Karpas-422 (cell line): ENCODE measurements at regions not wholly inside any gene's neighbourhood (a gene's known extent, or its start where the extent isn't known, plus 50 kb on each side); places are given as distances from the start of the nearest gene placed in this dataset.

Experiments
- DNase-seq: peaks from one replicate; pipeline ENCODE4 v3.0.0-alpha.2; 2015
- H2AFZ ChIP-seq: fragments of 200-600 bp; sonication (generic); 2 replicates; pipeline ENCODE4 v1.6.1; 2014; ENCODE audit warnings: antibody characterized with exemption, low read length, mixed read lengths
- H3K27ac ChIP-seq: fragments of 200-600 bp; sonication (generic); 2 replicates; pipeline ENCODE4 v1.5.1; 2014; ENCODE audit warnings: mild to moderate bottlenecking, low read length, moderate library complexity
- H3K27me3 ChIP-seq: fragments of 200-600 bp; sonication (generic); 2 replicates; pipeline ENCODE4 v1.6.1; 2014; ENCODE audit warnings: low read length, mixed read lengths
- H3K36me3 ChIP-seq: fragments of 200-600 bp; sonication (generic); 2 replicates; pipeline ENCODE4 v1.6.1; 2014; ENCODE audit warnings: low read length, mixed read lengths; ENCODE audit not compliant: insufficient read depth
- H3K4me1 ChIP-seq: fragments of 200-600 bp; sonication (generic); 2 replicates; pipeline ENCODE4 v1.6.1; 2014; ENCODE audit warnings: mild to moderate bottlenecking, low read length, mixed read lengths
- H3K4me2 ChIP-seq: fragments of 200-600 bp; sonication (generic); 2 replicates; pipeline ENCODE4 v1.6.1; 2014; ENCODE audit warnings: low read length, low read depth, mild to moderate bottlenecking; ENCODE audit not compliant: poor library complexity, severe bottlenecking
- H3K4me3 ChIP-seq: fragments of 200-600 bp; sonication (generic); 2 replicates; pipeline ENCODE4 v1.5.1; 2014; ENCODE audit warnings: mild to moderate bottlenecking, antibody characterized with exemption, low read length, mixed read lengths
- H3K79me2 ChIP-seq: fragments of 200-600 bp; sonication (generic); 2 replicates; pipeline ENCODE4 v1.6.1; 2014; ENCODE audit warnings: mild to moderate bottlenecking, low read length, mixed read lengths
- H3K9ac ChIP-seq: fragments of 200-600 bp; sonication (generic); 2 replicates; pipeline ENCODE4 v1.6.0; 2014; ENCODE audit warnings: low read length
- H3K9me2 ChIP-seq: fragments of 200-600 bp; sonication (generic), shearing (Covaris generic); replicated peaks from 2 replicates; pipeline ENCODE4 v1.6.0; 2014; ENCODE audit warnings: mild to moderate bottlenecking, low read length, moderate library complexity; ENCODE audit not compliant: insufficient read depth
- H3K9me3 ChIP-seq: fragments of 300-700, 200-600 bp; sonication (generic); 2 replicates; pipeline ENCODE4 v1.6.1; 2014; ENCODE audit warnings: low read length, mixed read lengths
- H4K20me1 ChIP-seq: fragments of 200-600 bp; sonication (generic); 2 replicates; pipeline ENCODE4 v1.6.1; 2014; ENCODE audit warnings: mild to moderate bottlenecking, antibody characterized with exemption, low read length, low read depth; ENCODE audit not compliant: insufficient read depth

DNA sequence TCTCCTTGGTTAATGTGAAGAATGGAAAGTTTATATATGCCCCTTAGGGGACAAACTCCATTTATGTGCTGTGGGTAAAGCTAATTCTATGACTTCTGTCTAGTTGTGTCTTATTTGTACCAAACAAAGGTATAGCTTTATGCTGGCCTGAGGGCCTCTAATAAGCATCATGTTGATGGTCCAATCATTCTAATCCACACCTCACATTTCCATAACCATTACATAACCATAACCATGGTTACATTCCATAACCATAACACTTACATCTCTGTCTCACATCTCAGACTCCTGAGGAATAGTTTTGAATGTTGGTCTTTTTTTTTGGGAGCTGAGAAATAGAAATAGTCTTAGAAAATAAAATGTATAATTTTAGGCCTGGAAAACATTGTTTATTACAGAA is 1097.1 kb downstream of the FLRT2 start:
- no peak overlapping the region for H3K27ac ChIP-seq
- H3K9ac ChIP-seq: no peak overlapping the region
- H3K9me3 ChIP-seq: peaks cover 4% of the 10 kb centered on the region; the same call in 1 of the 2 replicates
- no peaks in the 10 kb centered on the region for H4K20me1 ChIP-seq
- no peaks in the 10 kb centered on the region for H3K79me2 ChIP-seq
- H3K4me2 ChIP-seq: no peak overlapping the region
- no peak overlapping the region for H2AFZ ChIP-seq
- H3K9me2 ChIP-seq: peaks cover 3% of the 10 kb centered on the region; the same call in 1 of the 2 replicates
- no peak for DNase-seq
- no peaks in the 10 kb centered on the region for H3K36me3 ChIP-seq
- no peaks in the 10 kb centered on the region for H3K4me1 ChIP-seq
- no peaks in the 10 kb centered on the region for H3K27me3 ChIP-seq
- H3K4me3 ChIP-seq: no peak overlapping the region

DNA sequence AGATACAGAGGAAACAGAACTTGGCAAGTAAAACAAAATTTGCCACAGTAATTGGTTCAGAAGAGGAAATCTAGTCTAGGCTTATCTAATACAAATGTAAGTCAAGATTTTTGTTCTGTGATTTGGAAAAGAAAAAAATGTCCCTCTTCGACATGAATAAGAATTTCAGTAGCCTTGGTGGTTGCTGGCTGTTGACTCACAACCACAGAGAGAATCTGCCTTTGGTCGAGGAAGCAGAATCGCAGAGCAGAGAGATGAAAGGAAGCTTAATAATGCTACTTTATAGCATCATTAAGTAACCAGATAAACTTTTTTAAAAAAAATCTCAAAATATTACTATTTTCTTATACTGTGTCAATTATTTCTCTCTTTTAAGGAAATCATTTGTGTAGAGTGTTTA is 1096.6 kb downstream of the FLRT2 start:
- H3K4me1 ChIP-seq: no peaks in the 10 kb centered on the region

DNA sequence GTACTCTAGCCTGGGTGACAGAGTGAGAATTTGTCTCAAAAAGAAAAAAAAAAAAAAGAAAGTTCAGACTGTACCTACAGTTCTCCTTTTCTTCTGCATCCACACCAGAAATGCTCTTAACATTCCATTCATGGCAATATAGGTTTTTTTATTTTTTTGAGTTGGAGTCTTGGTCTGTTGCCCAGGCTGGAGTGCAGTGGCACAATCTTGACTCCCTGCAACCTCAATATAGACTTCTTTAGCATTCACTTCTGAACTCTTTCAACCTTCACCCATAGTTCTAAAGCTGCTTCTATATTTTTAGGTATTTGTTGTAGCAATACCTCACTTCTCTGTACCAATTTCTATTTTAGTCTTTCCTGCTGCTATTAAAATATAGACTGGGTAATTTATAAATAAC is 1095.7 kb downstream of the FLRT2 start:
- Histone ChIP-seq H3K27me3 (no peaks in the 10 kb centered on the region), H3K4me1 (no peaks in the 10 kb centered on the region), H4K20me1 (no peaks in the 10 kb centered on the region), H3K9me3 (peaks cover 2% of the 10 kb centered on the region; the same call in 1 of the 2 replicates), H3K9me2 (0 out of 2 replicates have a peak, but pooled peaks cover 3% of the 10 kb centered on the region), H3K4me2 (no peak overlapping the region), H3K27ac (no peak overlapping the region), H3K4me3 (no peak overlapping the region), H3K9ac (no peak overlapping the region), H2AFZ (no peak overlapping the region), H3K36me3 (no peaks in the 10 kb centered on the region), H3K79me2 (no peaks in the 10 kb centered on the region)
- DNase-seq: no peak

More for the DNA sequence above, 1096.6 kb downstream of the FLRT2 start:
- Histone ChIP-seq H3K9ac (no peak overlapping the region), H3K9me3 (peaks cover 4% of the 10 kb centered on the region; the same call in 1 of the 2 replicates), H3K27me3 (no peaks in the 10 kb centered on the region), H3K9me2 (0 out of 2 replicates have a peak, but pooled peaks cover 3% of the 10 kb centered on the region), H3K4me2 (no peak overlapping the region), H3K79me2 (no peaks in the 10 kb centered on the region), H3K4me3 (no peak overlapping the region), H3K36me3 (no peaks in the 10 kb centered on the region), H2AFZ (no peak overlapping the region), H3K27ac (no peak overlapping the region), H4K20me1 (no peaks in the 10 kb centered on the region)
- DNase-seq: no peak

DNA sequence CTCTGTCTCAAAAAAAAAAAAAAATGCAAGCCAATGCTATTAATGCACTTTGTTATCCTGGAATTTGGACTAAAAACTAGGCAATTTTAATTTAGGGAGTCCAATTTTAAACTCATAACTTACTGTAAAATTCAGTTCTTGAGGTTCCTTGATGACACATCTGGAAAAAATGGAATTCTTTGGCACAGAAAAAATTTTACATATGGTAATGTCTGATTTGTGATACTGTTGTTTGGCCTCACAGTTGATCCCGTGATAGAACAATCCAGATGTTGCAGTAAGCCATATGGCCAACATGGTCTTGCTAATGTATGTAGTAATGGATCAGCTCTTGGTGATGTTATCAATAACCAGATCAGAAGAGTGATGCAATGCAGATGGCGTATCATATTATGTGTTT is 1089.8 kb downstream of the FLRT2 start:
- Histone ChIP-seq H3K4me1 (no peaks in the 10 kb centered on the region), H3K4me3 (no peak overlapping the region), H2AFZ (no peak overlapping the region), H3K27me3 (no peaks in the 10 kb centered on the region), H3K4me2 (no peak overlapping the region), H3K79me2 (no peaks in the 10 kb centered on the region), H3K9me2 (0 out of 2 replicates have a peak, but pooled peaks cover 3% of the 10 kb centered on the region), H3K27ac (no peak overlapping the region), H3K36me3 (no peaks in the 10 kb centered on the region), H3K9me3 (no peaks in the 10 kb centered on the region), H3K9ac (no peak overlapping the region), H4K20me1 (no peaks in the 10 kb centered on the region)
- no peak for DNase-seq

DNA sequence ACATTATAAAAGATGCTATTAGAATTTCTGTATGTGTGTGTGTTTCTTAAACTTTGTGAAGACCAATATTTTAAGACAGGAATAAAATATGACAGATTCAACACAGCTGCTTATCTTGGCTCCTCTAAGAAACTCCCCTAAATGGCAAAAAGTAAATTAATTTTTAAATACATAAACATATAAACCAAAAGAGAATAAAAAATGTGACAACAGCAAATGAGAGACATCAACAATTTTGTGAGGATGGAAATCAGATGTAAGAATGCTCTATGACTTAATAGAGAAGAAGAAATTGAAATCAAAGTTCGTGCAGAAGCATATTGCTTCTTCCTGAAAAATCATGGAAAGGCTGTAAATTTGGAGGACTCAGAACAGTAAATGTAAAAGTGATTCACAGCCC is 1083.8 kb downstream of the FLRT2 start:
- Histone ChIP-seq H3K4me2 (no peak overlapping the region), H4K20me1 (no peaks in the 10 kb centered on the region), H2AFZ (no peak overlapping the region), H3K79me2 (no peaks in the 10 kb centered on the region), H3K9me3 (no peaks in the 10 kb centered on the region), H3K27ac (no peak overlapping the region), H3K9ac (no peak overlapping the region), H3K4me3 (no peak overlapping the region), H3K9me2 (no peaks in the 10 kb centered on the region), H3K27me3 (0 out of 2 replicates have a peak, but pooled peaks cover 2% of the 10 kb centered on the region), H3K36me3 (no peaks in the 10 kb centered on the region), H3K4me1 (no peaks in the 10 kb centered on the region)
- DNase-seq: no peak

DNA sequence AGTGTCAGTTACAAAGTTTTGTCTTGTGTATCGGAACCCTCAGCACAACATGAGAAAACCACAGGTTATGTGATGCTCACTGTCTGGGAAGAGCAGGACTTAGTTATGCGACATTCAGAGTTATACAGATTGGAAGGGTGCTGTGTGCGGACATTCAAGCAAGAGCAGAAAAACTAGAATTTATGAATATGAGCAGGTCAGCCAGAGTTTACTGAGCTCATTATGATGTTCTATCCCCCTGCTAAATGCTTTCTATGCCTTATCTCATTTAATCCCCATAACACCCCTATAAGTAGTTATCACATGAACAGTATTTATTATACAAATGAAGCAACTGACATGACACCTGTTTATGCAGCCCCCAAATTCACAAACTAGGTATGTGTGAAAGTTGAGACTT is 1083.2 kb downstream of the FLRT2 start:
- Histone ChIP-seq H3K4me1 (no peaks in the 10 kb centered on the region), H3K27ac (no peak overlapping the region), H2AFZ (no peak overlapping the region), H3K9me2 (no peaks in the 10 kb centered on the region), H4K20me1 (no peaks in the 10 kb centered on the region), H3K79me2 (no peaks in the 10 kb centered on the region), H3K4me3 (no peak overlapping the region), H3K27me3 (0 out of 2 replicates have a peak, but pooled peaks cover 2% of the 10 kb centered on the region), H3K4me2 (no peak overlapping the region), H3K36me3 (no peaks in the 10 kb centered on the region), H3K9ac (no peak overlapping the region), H3K9me3 (no peaks in the 10 kb centered on the region)
- DNase-seq: no peak

DNA sequence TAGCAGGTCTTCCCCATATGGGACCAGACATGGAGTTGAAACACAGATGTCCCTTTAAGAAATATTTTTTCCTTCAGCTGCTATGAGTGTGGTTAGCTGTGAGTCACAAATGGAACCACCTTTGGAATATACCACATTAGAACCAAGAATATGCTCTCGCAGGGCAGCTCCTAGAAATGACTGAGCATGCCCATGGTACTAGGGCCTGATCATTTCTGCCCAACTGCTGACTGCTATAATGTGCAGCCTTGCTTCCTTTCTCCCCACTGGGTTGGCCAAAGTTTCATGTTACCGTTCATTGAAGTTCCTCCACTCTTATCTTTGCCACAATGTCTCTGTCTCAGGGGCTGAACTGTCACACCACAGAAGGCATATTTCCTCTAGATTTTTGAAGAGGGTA is 1074.6 kb downstream of the FLRT2 start:
- H2AFZ ChIP-seq: no peak overlapping the region
- no peak overlapping the region for H3K4me2 ChIP-seq
- no peak overlapping the region for H3K9ac ChIP-seq
- no peak for DNase-seq
- no peaks in the 10 kb centered on the region for H3K9me2 ChIP-seq
- no peaks in the 10 kb centered on the region for H3K4me1 ChIP-seq
- H3K27ac ChIP-seq: no peak overlapping the region
- no peaks in the 10 kb centered on the region for H3K36me3 ChIP-seq
- no peak overlapping the region for H3K4me3 ChIP-seq
- H3K27me3 ChIP-seq: no peaks in the 10 kb centered on the region; the same call in 1 of the 2 replicates
- no peaks in the 10 kb centered on the region for H3K79me2 ChIP-seq
- H3K9me3 ChIP-seq: no peaks in the 10 kb centered on the region
- no peaks in the 10 kb centered on the region for H4K20me1 ChIP-seq

DNA sequence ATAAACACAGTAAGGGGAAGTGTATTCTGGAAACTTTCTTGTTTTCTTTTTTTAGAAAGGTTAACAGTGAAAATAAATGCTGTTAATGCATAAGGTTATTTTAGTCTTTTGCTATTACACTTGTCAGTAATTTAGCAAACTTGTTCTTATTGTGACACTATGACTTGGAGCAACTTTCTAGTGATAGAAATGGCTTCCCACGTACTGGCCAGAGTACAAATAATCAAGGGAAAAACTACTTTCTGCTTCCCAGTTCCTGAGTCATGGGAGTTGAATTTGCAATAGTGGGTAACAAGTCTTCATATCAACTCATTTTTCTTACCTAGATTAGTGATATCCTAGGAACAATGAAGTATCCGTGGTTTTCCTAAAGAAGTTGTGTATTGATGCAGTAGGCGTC is 1072.3 kb downstream of the FLRT2 start:
- H3K4me3 ChIP-seq: no peak overlapping the region
- H3K4me2 ChIP-seq: no peak overlapping the region
- no peaks in the 10 kb centered on the region for H4K20me1 ChIP-seq
- H3K9me3 ChIP-seq: no peaks in the 10 kb centered on the region
- DNase-seq: no peak
- no peak overlapping the region for H2AFZ ChIP-seq
- no peaks in the 10 kb centered on the region for H3K36me3 ChIP-seq
- H3K79me2 ChIP-seq: no peaks in the 10 kb centered on the region
- H3K9me2 ChIP-seq: no peaks in the 10 kb centered on the region
- H3K4me1 ChIP-seq: no peaks in the 10 kb centered on the region
- H3K27me3 ChIP-seq: no peaks in the 10 kb centered on the region; the same call in 1 of the 2 replicates
- no peak overlapping the region for H3K9ac ChIP-seq
- H3K27ac ChIP-seq: no peak overlapping the region

DNA sequence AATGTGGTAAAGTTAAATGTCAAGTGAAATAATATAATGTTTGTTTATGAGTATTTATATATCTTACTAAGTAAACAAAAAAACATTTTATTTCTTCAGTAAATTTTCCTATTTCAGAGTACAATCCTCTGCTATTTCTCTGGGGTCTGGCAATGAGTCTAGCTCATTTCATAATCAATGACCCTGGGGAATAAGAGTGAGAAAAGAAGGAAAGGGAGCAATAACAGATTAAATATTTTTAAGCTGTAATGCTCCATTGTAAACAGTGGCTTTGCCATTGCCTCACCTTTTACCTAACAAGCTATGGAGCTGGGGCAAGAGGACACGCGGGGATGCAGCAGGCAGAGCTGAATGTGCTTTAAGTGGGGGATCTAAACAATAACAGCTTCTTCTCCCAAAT is 1071.9 kb downstream of the FLRT2 start:
- Histone ChIP-seq H3K4me1 (no peaks in the 10 kb centered on the region), H2AFZ (no peak overlapping the region), H3K79me2 (no peaks in the 10 kb centered on the region), H3K36me3 (no peaks in the 10 kb centered on the region), H4K20me1 (no peaks in the 10 kb centered on the region), H3K27me3 (no peaks in the 10 kb centered on the region; the same call in 1 of the 2 replicates), H3K27ac (no peak overlapping the region), H3K9me2 (no peaks in the 10 kb centered on the region), H3K9me3 (no peaks in the 10 kb centered on the region), H3K9ac (no peak overlapping the region), H3K4me2 (no peak overlapping the region), H3K4me3 (no peak overlapping the region)
- DNase-seq: no peak
